Stimulated activated CD4-positive, alpha-beta T cell treated with anti-CD3 and anti-CD28 coated beads, Interleukin-1b, Interleukin-23, amount 100 ng/mL, for 48 hours (primary cell): ENCODE measurements at regions not wholly inside any gene's neighbourhood (a gene's known extent, or its start where the extent isn't known, plus 50 kb on each side); places are given as distances from the start of the nearest gene placed in this dataset.
"Not testable (repeated sequence)": the region's sequence is repeated elsewhere in the genome, so short reads cannot be mapped to it uniquely, and the experiment has no call there.

Experiments used
- DNase-seq: peaks from one replicate; pipeline ENCODE4 v3.0.0-alpha.2; 2020

- DNase-seq: not testable (repeated sequence)
These were observed 93.3 kb upstream of the GALNT18 start for GRCh38 chr11:11715075-11715474.

GRCh38 chr11:11710556-11710955 lies 88.8 kb upstream of the GALNT18 start:
- no peak for DNase-seq

- no peak for DNase-seq
These were observed 87.8 kb upstream of the GALNT18 start for GRCh38 chr11:11709447-11710239.

GRCh38 chr11:11708256-11708655 lies 86.5 kb upstream of the GALNT18 start:
- no peak for DNase-seq

GRCh38 chr11:11706028-11706427 lies 84.2 kb upstream of the GALNT18 start:
- DNase-seq: no peak

GRCh38 chr11:11703885-11704284 lies 82.1 kb upstream of the GALNT18 start:
- no peak for DNase-seq

- no peak for DNase-seq
These were observed 79.3 kb upstream of the GALNT18 start for GRCh38 chr11:11701070-11701469.

- no peak for DNase-seq
These were observed 76.0 kb upstream of the GALNT18 start for GRCh38 chr11:11697796-11698195.

GRCh38 chr11:11691296-11692151 lies 69.7 kb upstream of the GALNT18 start:
- no peak for DNase-seq

GRCh38 chr11:11681536-11681935 lies 59.7 kb upstream of the GALNT18 start:
- DNase-seq: no peak

- no peak for DNase-seq
These were observed 56.0 kb upstream of the GALNT18 start for GRCh38 chr11:11677672-11678356.

- DNase-seq: no peak
These were observed 53.9 kb upstream of the GALNT18 start for GRCh38 chr11:11675671-11676181.

- DNase-seq: no peak
These were observed 51.0 kb upstream of the GALNT18 start for GRCh38 chr11:11672789-11673188.

GRCh38 chr11:11672101-11672500 lies 50.3 kb upstream of the GALNT18 start:
- DNase-seq: no peak
